ENCODE measurements at regions not wholly inside any gene's neighbourhood (a gene's known extent, or its start where the extent isn't known, plus 50 kb on each side); places are given as distances from the start of the nearest gene placed in this dataset.

- TF ChIP-seq CTCF (IDR thresholded peaks at IDR 0.05) = no peak
- Histone ChIP-seq H3K9ac (ENCODE audit: insufficient read depth, low read length, poor library complexity, severe bottlenecking) (no peak overlapping the region), H3K79me2 (ENCODE audit: insufficient read depth, low read length) (no peaks in the 10 kb centered on the region), H3K9me3 (replicated peaks in 1 of 2; ENCODE audit: control insufficient read depth in 1 of 2, insufficient read depth in 1 of 2, low read length in 2 of 2) (no peaks in the 10 kb centered on the region), H3K4me2 (replicated peaks; ENCODE audit: extremely low read depth, low read length, poor library complexity, severe bottlenecking) (no peak overlapping the region), H3K4me3 (replicated peaks in 1 of 3; ENCODE audit: low read depth in 2 of 3, low read length in 3 of 3) (no peak overlapping the region), H3K27me3 (ENCODE audit: control insufficient read depth in 2 of 2, insufficient read depth in 2 of 2, low read length in 2 of 2) (no peaks in the 10 kb centered on the region), H3K4me1 (ENCODE audit: control insufficient read depth in 1 of 2, insufficient read depth in 2 of 2, low read length in 2 of 2) (peaks cover 29 to 33% of the 10 kb centered on the region in 2 donors), H3K27ac (ENCODE audit: low read depth in 1 of 2, low read length in 2 of 2) (no peak overlapping the region), H3K36me3 (replicated peaks in 1 of 2; ENCODE audit: control insufficient read depth in 1 of 2, insufficient read depth in 2 of 2, low read length in 2 of 2) (no peaks in the 10 kb centered on the region), H2AFZ (ENCODE audit: insufficient read depth, low read depth, low read length, poor library complexity, severe bottlenecking) (no peak overlapping the region), H4K20me1 (ENCODE audit: insufficient read depth, low read length) (no peaks in the 10 kb centered on the region)
- Mint-ChIP-seq H3K36me3 (no peaks in the 10 kb centered on the region), H3K27me3 (ENCODE audit: low read depth in 3 of 3) (peaks cover 0 to 2% (median 0%) of the 10 kb centered on the region in 3 donors), H3K4me1 (peaks cover 36% of the 10 kb centered on the region), H3K27ac (no peak overlapping the region), H3K9me3 (no peaks in the 10 kb centered on the region), H3K4me3 (no peak overlapping the region)
- no peak for DNase-seq
- intact Hi-C loops (cut with micrococcal nuclease) = no loop called here
- WGBS (ENCODE audit: insufficient coverage) = 100% methylated on average over 5 of the region's 9 CpGs
Measured at GRCh38 chr1:60916906-60917305, 165.5 kb upstream of the NFIA start.

- Mint-ChIP-seq H3K4me1 (peaks cover 36% of the 10 kb centered on the region), H3K27me3 (ENCODE audit: low read depth in 3 of 3) (peaks cover 0 to 2% (median 0%) of the 10 kb centered on the region in 3 donors), H3K4me3 (no peak overlapping the region), H3K36me3 (no peaks in the 10 kb centered on the region), H3K9me3 (no peaks in the 10 kb centered on the region), H3K27ac (no peak overlapping the region)
- H2AFZ ChIP-seq (ENCODE audit: insufficient read depth, low read depth, low read length, poor library complexity, severe bottlenecking) = no peak overlapping the region
- no peaks in the 10 kb centered on the region for H3K27me3 ChIP-seq (ENCODE audit: control insufficient read depth in 2 of 2, insufficient read depth in 2 of 2, low read length in 2 of 2)
- intact Hi-C loops (cut with micrococcal nuclease) = no loop called here
- H3K4me2 ChIP-seq (replicated peaks; ENCODE audit: extremely low read depth, low read length, poor library complexity, severe bottlenecking) = no peak overlapping the region
- no peak for TF ChIP-seq CTCF (IDR thresholded peaks at IDR 0.05)
- H3K36me3 ChIP-seq (replicated peaks in 1 of 2; ENCODE audit: control insufficient read depth in 1 of 2, insufficient read depth in 2 of 2, low read length in 2 of 2) = no peaks in the 10 kb centered on the region
- H3K4me3 ChIP-seq (replicated peaks in 1 of 3; ENCODE audit: low read depth in 2 of 3, low read length in 3 of 3) = no peak overlapping the region
- H3K9ac ChIP-seq (ENCODE audit: insufficient read depth, low read length, poor library complexity, severe bottlenecking) = no peak overlapping the region
- H3K79me2 ChIP-seq (ENCODE audit: insufficient read depth, low read length) = no peaks in the 10 kb centered on the region
- no peaks in the 10 kb centered on the region for H4K20me1 ChIP-seq (ENCODE audit: insufficient read depth, low read length)
- no peak overlapping the region for H3K27ac ChIP-seq (ENCODE audit: low read depth in 1 of 2, low read length in 2 of 2)
- DNase-seq = no peak
- no peaks in the 10 kb centered on the region for H3K9me3 ChIP-seq (replicated peaks in 1 of 2; ENCODE audit: control insufficient read depth in 1 of 2, insufficient read depth in 1 of 2, low read length in 2 of 2)
- peaks cover 24 to 28% of the 10 kb centered on the region in 2 donors for H3K4me1 ChIP-seq (ENCODE audit: control insufficient read depth in 1 of 2, insufficient read depth in 2 of 2, low read length in 2 of 2)
Measured at GRCh38 chr1:60916199-60916598, 166.2 kb upstream of the NFIA start.
